ENCODE measurements at regions not wholly inside any gene's neighbourhood (a gene's known extent, or its start where the extent isn't known, plus 50 kb on each side); places are given as distances from the start of the nearest gene placed in this dataset.

DNA sequence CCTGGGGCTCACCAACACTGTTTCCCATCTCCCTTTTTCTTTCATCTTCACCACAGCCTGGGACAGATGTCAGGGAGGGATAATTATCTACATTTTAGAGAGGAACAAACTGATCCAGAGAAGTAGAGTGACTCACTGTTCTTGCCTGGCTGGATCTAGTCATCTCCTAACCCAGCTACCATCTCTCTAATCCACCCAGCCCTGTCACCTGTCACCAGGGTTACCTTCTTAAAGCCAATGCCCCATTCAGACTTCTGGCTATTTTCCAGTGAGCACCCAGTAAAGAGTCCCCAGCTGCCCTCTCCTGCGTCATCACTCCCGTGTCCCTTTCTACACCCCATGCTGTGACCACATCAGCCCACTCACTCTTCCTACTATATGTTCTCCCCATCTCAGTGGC lies 68.4 kb upstream of the DUSP5 start:
- Histone ChIP-seq H3K4me3 (ENCODE audit: control insufficient read depth in 1 of 2, extremely low read depth in 1 of 2, low read length in 1 of 2) (no peak overlapping the region), H3K4me1 (ENCODE audit: control insufficient read depth in 1 of 2, extremely low read depth in 1 of 2, insufficient read depth in 2 of 2, low read length in 2 of 2) (peaks cover 0 to 5% of the 10 kb centered on the region in 2 experiments), H3K27ac (ENCODE audit: low read length) (no peak overlapping the region), H3K36me3 (ENCODE audit: control insufficient read depth in 2 of 2, extremely low read depth in 1 of 2, insufficient read depth in 1 of 2, low read length in 1 of 2) (no peaks in the 10 kb centered on the region), H3K27me3 (replicated peaks in 1 of 2; ENCODE audit: control insufficient read depth in 2 of 2, extremely low read depth in 1 of 2, insufficient read depth in 2 of 2, low read length in 1 of 2) (no peaks in the 10 kb centered on the region), H3K9me3 (no peaks in the 10 kb centered on the region)
- peaks cover 0 to 20% (median 7%) of the 10 kb centered on the region in 3 donors for H3K4me1 Mint-ChIP-seq
- H3K4me3 Mint-ChIP-seq, result no peak overlapping the region
- 78% methylated on average over 2 of the region's 2 CpGs for WGBS (ENCODE audit: insufficient coverage)
- no peak overlapping the region for H3K27ac Mint-ChIP-seq
- H3K36me3 Mint-ChIP-seq, result no peaks in the 10 kb centered on the region
- CTCF ChIA-PET, result no interaction called here
- POLR2A ChIA-PET, result no interaction called here
- ATAC-seq (replicated peaks in 1 of 4), result no peak
- no peak for DNase-seq
- no peaks in the 10 kb centered on the region for H3K9me3 Mint-ChIP-seq
- no peaks in the 10 kb centered on the region for H3K27me3 Mint-ChIP-seq

DNA sequence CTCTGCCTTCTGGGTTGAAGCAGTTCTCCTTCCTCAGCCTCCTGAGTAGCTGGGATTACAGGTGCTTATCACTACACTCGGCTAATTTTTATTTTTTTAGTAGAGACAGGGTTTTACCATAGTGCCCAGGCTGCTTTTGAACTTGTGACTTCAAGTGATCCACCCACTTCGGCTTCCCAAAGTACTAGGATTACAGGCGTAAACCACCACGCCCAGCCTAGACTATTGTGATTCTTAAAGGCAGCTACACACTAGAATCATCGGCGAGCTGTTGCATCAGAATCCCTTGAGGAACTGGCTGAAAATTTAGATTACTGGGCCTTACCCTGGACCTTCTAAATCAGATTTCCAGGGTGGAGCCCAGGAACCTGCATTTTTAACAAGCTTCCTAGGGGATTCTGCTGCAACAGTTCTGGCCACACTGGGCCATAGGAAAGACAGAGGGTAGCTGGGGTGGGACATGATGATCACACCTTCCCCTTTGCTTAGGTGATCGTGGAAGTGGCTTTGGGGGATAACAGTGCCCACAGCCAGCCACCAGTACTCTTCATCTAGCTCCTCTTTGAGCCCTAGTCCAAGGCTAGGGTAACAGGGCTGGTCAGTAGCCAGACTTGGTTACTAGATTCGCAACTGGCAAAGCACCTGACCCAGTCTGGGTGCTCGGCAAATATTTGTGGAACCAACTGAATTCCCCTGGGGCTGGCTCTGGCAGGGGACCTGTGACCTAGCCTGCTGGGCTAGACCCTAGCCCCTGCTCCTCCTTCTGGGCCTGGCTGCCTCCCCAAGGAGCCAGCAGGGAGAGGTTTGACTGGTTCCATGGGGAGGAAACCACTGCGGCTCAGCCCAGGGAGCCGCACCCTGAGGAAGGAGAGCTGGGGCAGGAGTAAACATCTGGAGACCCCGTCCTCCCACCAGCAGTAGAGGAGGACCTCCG lies 67.1 kb upstream of the DUSP5 start:
- ChIA-PET CTCF (interaction anchor here in 1 of 2 donors (0.6 kb wide), 1 partner anchor 21 kb away, joined by 3 read pairs; no protein-coding TSS in a partner anchor), POLR2A (interaction anchor here in 1 of 2 donors (0.6 kb wide), 1 partner anchor 40 kb away, joined by 4 read pairs; no protein-coding TSS in a partner anchor)
- H3K4me1 Mint-ChIP-seq, result peaks cover 0 to 20% (median 7%) of the 10 kb centered on the region in 3 donors
- H3K9me3 Mint-ChIP-seq, result no peaks in the 10 kb centered on the region
- ATAC-seq (replicated peaks in 1 of 4), result no peak
- H3K4me3 ChIP-seq (ENCODE audit: control insufficient read depth in 1 of 2, extremely low read depth in 1 of 2, low read length in 1 of 2), result no peak overlapping the region
- no peak overlapping the region for H3K27ac Mint-ChIP-seq
- no peaks in the 10 kb centered on the region for H3K27me3 ChIP-seq (replicated peaks in 1 of 2; ENCODE audit: control insufficient read depth in 2 of 2, extremely low read depth in 1 of 2, insufficient read depth in 2 of 2, low read length in 1 of 2)
- H3K27ac ChIP-seq (ENCODE audit: low read length), result no peak overlapping the region
- no peak for DNase-seq
- 92% methylated on average over 8 of the region's 13 CpGs for WGBS (ENCODE audit: insufficient coverage)
- peaks cover 0 to 5% of the 10 kb centered on the region in 2 experiments for H3K4me1 ChIP-seq (ENCODE audit: control insufficient read depth in 1 of 2, extremely low read depth in 1 of 2, insufficient read depth in 2 of 2, low read length in 2 of 2)
- H3K4me3 Mint-ChIP-seq, result no peak overlapping the region
- no peaks in the 10 kb centered on the region for H3K9me3 ChIP-seq
- no peaks in the 10 kb centered on the region for H3K36me3 Mint-ChIP-seq
- H3K36me3 ChIP-seq (ENCODE audit: control insufficient read depth in 2 of 2, extremely low read depth in 1 of 2, insufficient read depth in 1 of 2, low read length in 1 of 2), result no peaks in the 10 kb centered on the region
- no peaks in the 10 kb centered on the region for H3K27me3 Mint-ChIP-seq

DNA sequence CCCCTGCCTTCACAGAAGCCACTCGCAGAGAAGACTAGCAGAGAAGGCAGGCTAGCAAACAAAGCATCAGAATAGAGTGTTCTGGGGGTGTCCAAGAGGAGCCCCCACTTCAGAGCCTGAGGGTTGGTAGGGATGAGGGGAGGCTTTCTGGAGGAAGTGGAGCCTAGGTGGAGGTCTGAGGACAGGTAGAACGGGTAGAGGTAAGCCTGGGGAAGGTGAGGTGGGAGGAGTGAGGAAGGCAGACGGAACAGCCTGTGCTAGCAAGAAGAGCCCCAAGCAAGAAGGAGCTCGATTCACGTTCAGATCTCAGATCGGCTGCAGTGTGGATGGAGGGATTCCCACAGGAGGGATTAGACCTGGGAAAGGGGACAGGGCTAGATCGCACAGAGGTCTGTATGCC lies 66.0 kb upstream of the DUSP5 start:
- H3K27ac Mint-ChIP-seq, result no peak overlapping the region
- POLR2A ChIA-PET, result no interaction called here
- CTCF ChIA-PET, result interaction anchor here in 1 of 2 donors (0.6 kb wide), 1 partner anchor 233 kb away, joined by 3 read pairs; no protein-coding TSS in a partner anchor

GRCh38 chr10:110432084-110432483 lies 65.6 kb upstream of the DUSP5 start:
- H3K27me3 ChIP-seq (replicated peaks in 1 of 2; ENCODE audit: control insufficient read depth in 2 of 2, extremely low read depth in 1 of 2, insufficient read depth in 2 of 2, low read length in 1 of 2), result no peaks in the 10 kb centered on the region
- no peaks in the 10 kb centered on the region for H3K9me3 ChIP-seq
- H3K4me3 ChIP-seq (ENCODE audit: control insufficient read depth in 1 of 2, extremely low read depth in 1 of 2, low read length in 1 of 2), result no peak overlapping the region
- H3K9me3 Mint-ChIP-seq, result no peaks in the 10 kb centered on the region
- no peaks in the 10 kb centered on the region for H3K27me3 Mint-ChIP-seq
- H3K4me3 Mint-ChIP-seq, result no peak overlapping the region
- no peaks in the 10 kb centered on the region for H3K36me3 Mint-ChIP-seq
- no peak overlapping the region for H3K27ac Mint-ChIP-seq
- ChIA-PET POLR2A (no interaction called here), CTCF (interaction anchor here (0.6 kb wide), 2 partner anchors 31 to 233 kb away, joined by 3 to 5 read pairs; no protein-coding TSS in a partner anchor)
- 65% methylated on average over 2 of the region's 4 CpGs for whole genome bisulfite sequencing (ENCODE audit: insufficient coverage)
- no peak for ATAC-seq (replicated peaks in 1 of 4)
- peaks cover 0 to 7% (median 0%) of the 10 kb centered on the region in 3 donors for H3K4me1 Mint-ChIP-seq
- no peak for DNase-seq
- no peak overlapping the region for H3K27ac ChIP-seq (ENCODE audit: low read length)
- no peaks in the 10 kb centered on the region for H3K36me3 ChIP-seq (ENCODE audit: control insufficient read depth in 2 of 2, extremely low read depth in 1 of 2, insufficient read depth in 1 of 2, low read length in 1 of 2)
- peaks cover 0 to 5% of the 10 kb centered on the region in 2 experiments for H3K4me1 ChIP-seq (ENCODE audit: control insufficient read depth in 1 of 2, extremely low read depth in 1 of 2, insufficient read depth in 2 of 2, low read length in 2 of 2)

More for the DNA sequence above, 66.0 kb upstream of the DUSP5 start:
- Histone ChIP-seq H3K4me3 (ENCODE audit: control insufficient read depth in 1 of 2, extremely low read depth in 1 of 2, low read length in 1 of 2) (no peak overlapping the region), H3K36me3 (ENCODE audit: control insufficient read depth in 2 of 2, extremely low read depth in 1 of 2, insufficient read depth in 1 of 2, low read length in 1 of 2) (no peaks in the 10 kb centered on the region), H3K4me1 (ENCODE audit: control insufficient read depth in 1 of 2, extremely low read depth in 1 of 2, insufficient read depth in 2 of 2, low read length in 2 of 2) (peaks cover 0 to 5% of the 10 kb centered on the region in 2 experiments), H3K27ac (ENCODE audit: low read length) (no peak overlapping the region), H3K9me3 (no peaks in the 10 kb centered on the region), H3K27me3 (replicated peaks in 1 of 2; ENCODE audit: control insufficient read depth in 2 of 2, extremely low read depth in 1 of 2, insufficient read depth in 2 of 2, low read length in 1 of 2) (no peaks in the 10 kb centered on the region)
- 93% methylated on average over 6 of the region's 7 CpGs for WGBS (ENCODE audit: insufficient coverage)
- Mint-ChIP-seq H3K4me1 (peaks cover 0 to 12% (median 0%) of the 10 kb centered on the region in 3 donors), H3K36me3 (no peaks in the 10 kb centered on the region), H3K4me3 (no peak overlapping the region), H3K27me3 (no peaks in the 10 kb centered on the region), H3K9me3 (no peaks in the 10 kb centered on the region)
- ATAC-seq (replicated peaks in 1 of 4) (no peak), DNase-seq (no peak)

DNA sequence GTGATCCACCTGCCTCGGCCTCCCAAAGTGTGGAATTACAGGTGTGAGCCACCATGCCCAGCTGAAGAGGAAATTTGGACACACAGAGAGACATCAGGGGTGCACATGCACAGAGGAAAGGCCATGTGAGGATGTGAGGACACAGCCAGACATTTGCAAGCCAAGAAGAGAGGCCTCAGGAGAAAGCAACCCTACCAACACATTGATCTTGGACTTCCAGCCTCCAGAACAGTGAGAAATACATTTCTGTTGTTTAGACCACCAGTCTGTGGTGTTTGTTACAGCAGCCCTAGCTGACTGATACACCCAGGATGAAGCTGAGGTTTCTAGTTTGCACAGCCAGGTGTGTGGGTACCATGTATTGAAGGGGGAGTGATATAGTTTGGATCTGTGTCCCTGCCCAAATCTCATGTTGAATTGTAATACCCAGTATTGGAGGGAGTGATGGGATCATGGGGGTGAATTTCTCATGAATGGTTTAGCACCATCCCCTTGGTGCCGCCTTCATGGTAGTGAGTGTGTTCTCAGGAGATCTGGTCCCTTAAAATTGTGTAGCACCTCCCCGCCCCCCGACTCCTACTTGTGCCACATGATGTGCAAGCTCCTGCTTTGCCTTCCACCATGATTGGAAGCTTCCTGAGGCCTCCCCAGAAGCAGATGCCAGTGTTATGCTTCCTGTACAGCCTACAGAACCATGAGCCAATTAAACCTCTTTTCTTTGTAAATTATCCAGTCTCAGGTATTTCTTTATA lies 64.7 kb upstream of the DUSP5 start:
- POLR2A ChIA-PET, result no interaction called here
- Histone ChIP-seq H3K4me1 (ENCODE audit: control insufficient read depth in 1 of 2, extremely low read depth in 1 of 2, insufficient read depth in 2 of 2, low read length in 2 of 2) (peaks cover 0 to 5% of the 10 kb centered on the region in 2 experiments), H3K27me3 (replicated peaks in 1 of 2; ENCODE audit: control insufficient read depth in 2 of 2, extremely low read depth in 1 of 2, insufficient read depth in 2 of 2, low read length in 1 of 2) (no peaks in the 10 kb centered on the region), H3K9me3 (no peaks in the 10 kb centered on the region), H3K27ac (ENCODE audit: low read length) (no peak overlapping the region), H3K36me3 (ENCODE audit: control insufficient read depth in 2 of 2, extremely low read depth in 1 of 2, insufficient read depth in 1 of 2, low read length in 1 of 2) (no peaks in the 10 kb centered on the region), H3K4me3 (ENCODE audit: control insufficient read depth in 1 of 2, extremely low read depth in 1 of 2, low read length in 1 of 2) (no peak overlapping the region)
- H3K4me3 Mint-ChIP-seq, result no peak overlapping the region
- H3K9me3 Mint-ChIP-seq, result no peaks in the 10 kb centered on the region
- H3K4me1 Mint-ChIP-seq, result peaks cover 0 to 7% (median 0%) of the 10 kb centered on the region in 3 donors
- 83% methylated on average over 2 of the region's 4 CpGs for WGBS (ENCODE audit: insufficient coverage)
- no peaks in the 10 kb centered on the region for H3K36me3 Mint-ChIP-seq
- no peak overlapping the region for H3K27ac Mint-ChIP-seq
- no peak for ATAC-seq (replicated peaks in 1 of 4)
- no peaks in the 10 kb centered on the region for H3K27me3 Mint-ChIP-seq
- CTCF ChIA-PET, result interaction anchor here in 1 of 2 donors (0.6 kb wide), 1 partner anchor 30 kb away, joined by 5 read pairs; no protein-coding TSS in a partner anchor
- DNase-seq, result no peak

GRCh38 chr10:110433740-110434139 lies 64.0 kb upstream of the DUSP5 start:
- 85% methylated on average over 9 of the region's 9 CpGs for WGBS (ENCODE audit: insufficient coverage)
- DNase-seq, result no peak
- CTCF ChIA-PET, result no interaction called here

More at GRCh38 chr10:110433740-110434139, 64.0 kb upstream of the DUSP5 start:
- H3K27me3 Mint-ChIP-seq, result no peaks in the 10 kb centered on the region
- H3K4me3 Mint-ChIP-seq, result no peak overlapping the region
- Histone ChIP-seq H3K9me3 (no peaks in the 10 kb centered on the region), H3K4me3 (ENCODE audit: control insufficient read depth in 1 of 2, extremely low read depth in 1 of 2, low read length in 1 of 2) (no peak overlapping the region), H3K36me3 (ENCODE audit: control insufficient read depth in 2 of 2, extremely low read depth in 1 of 2, insufficient read depth in 1 of 2, low read length in 1 of 2) (no peaks in the 10 kb centered on the region), H3K27me3 (replicated peaks in 1 of 2; ENCODE audit: control insufficient read depth in 2 of 2, extremely low read depth in 1 of 2, insufficient read depth in 2 of 2, low read length in 1 of 2) (no peaks in the 10 kb centered on the region), H3K4me1 (ENCODE audit: control insufficient read depth in 1 of 2, extremely low read depth in 1 of 2, insufficient read depth in 2 of 2, low read length in 2 of 2) (peaks cover 0 to 5% of the 10 kb centered on the region in 2 experiments), H3K27ac (ENCODE audit: low read length) (no peak overlapping the region)
- ATAC-seq (replicated peaks in 1 of 4), result no peak
- H3K9me3 Mint-ChIP-seq, result no peaks in the 10 kb centered on the region
- no peak overlapping the region for H3K27ac Mint-ChIP-seq
- peaks cover 0 to 7% (median 0%) of the 10 kb centered on the region in 3 donors for H3K4me1 Mint-ChIP-seq
- POLR2A ChIA-PET, result no interaction called here
- no peaks in the 10 kb centered on the region for H3K36me3 Mint-ChIP-seq
